ENCODE measurements at regions not wholly inside any gene's neighbourhood (a gene's known extent, or its start where the extent isn't known, plus 50 kb on each side); places are given as distances from the start of the nearest gene placed in this dataset.

DNA sequence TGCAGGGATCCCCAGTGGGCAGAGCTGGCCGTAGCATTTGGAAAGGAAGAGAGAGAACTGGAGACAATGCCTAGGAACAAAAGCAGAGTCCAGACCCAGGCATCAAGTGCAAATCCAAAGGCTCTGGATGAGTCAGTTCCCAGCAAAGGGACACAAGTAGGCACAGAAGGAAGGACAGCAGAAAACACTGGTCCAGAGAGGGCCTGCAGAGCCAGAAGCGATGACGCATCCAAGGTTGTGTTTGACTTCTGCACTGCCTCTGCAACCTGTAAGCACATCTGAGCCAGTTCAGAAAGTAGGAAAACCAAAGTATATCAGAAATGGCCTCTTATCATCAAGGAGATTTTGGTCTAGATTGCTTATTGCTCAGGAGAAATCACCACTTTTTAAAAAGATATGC lies 604.5 kb downstream of the FGF9 start (continued):
- TF ChIP-seq MAX (IDR thresholded peaks at IDR 0.05): no peak
